Germinal center (tissue), 1 donor: ENCODE measurements at regions not wholly inside any gene's neighbourhood (a gene's known extent, or its start where the extent isn't known, plus 50 kb on each side); places are given as distances from the start of the nearest gene placed in this dataset.
"Not testable (repeated sequence)": the region's sequence is repeated elsewhere in the genome, so short reads cannot be mapped to it uniquely, and the experiment has no call there.

Experiments
- DNase-seq: peaks from one replicate; pipeline ENCODE4 v3.0.0; 2012; ENCODE audit warnings: mixed read lengths, low spot score

DNA sequence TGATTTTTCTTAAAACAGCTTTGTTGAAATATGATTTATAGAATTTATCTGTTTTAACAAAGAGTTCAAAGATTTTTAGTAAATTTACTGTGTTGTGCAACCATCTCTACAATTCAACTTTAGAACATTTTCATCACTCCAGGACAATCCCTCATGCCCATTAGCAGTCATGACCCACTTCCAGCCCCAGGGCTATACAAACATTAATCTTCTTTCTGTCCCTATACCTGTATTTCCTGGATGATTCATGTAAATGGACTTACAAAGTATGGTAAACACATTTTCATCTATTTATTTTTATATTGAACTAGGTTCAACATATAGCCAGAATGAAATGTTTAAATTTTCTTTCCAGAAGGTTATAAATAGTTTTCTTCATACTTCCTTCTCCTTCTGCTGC lies 127.8 kb upstream of the CCDC180 start:
- DNase-seq: no peak

DNA sequence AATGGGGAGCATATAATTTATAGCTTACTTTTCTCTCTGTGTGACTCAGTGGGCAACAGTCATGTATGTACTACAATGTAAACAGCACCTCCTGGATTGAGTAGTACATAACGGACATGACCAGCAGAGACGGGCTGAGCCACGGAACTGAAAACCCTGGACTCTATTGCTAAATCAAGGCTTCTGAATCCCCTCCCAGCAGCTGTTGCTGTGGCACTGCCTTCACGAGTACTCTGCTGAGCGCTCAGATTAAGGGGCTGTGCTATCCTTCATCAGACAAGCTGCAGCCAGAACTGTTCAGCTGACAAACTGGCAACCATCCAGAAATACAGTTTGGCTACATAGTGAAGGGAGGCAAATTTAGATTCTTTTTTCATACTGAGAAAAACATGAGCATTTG lies 131.3 kb upstream of the CCDC180 start:
- DNase-seq: no peak

- DNase-seq: not testable (repeated sequence)
Measured at GRCh38 chr9:97168174-97168573, 129.2 kb upstream of the CTSV start.

DNA sequence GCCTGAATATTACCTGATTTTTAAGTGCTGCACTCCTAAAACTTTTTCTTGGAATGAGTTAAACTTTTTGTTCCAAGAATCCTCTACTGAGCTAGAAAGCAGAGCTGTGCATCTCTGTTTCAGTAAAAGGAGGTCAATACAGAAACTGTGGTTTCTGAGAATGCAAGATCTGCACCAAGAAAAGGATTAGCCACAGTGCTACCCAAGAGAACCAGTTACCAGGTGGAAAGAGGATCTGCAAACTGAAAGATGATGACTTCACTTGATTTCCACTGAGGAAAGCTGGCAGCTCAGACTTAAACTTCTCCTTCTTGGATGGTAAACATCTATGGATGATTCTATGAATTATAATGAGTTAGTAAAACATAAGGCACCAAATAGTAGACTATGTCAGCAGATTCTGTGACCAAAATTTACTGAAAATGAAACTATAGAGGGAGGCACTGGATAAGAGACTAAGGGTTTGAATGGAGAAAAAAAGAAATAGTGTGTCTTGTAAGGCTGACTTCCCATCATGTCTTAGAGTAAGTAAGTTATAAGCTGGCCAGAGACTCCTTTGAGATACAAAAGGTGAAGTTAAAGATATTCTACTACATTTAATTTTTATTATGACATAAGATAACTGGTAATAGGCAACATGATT lies 127.7 kb upstream of the CTSV start:
- DNase-seq: not testable (repeated sequence)

DNA sequence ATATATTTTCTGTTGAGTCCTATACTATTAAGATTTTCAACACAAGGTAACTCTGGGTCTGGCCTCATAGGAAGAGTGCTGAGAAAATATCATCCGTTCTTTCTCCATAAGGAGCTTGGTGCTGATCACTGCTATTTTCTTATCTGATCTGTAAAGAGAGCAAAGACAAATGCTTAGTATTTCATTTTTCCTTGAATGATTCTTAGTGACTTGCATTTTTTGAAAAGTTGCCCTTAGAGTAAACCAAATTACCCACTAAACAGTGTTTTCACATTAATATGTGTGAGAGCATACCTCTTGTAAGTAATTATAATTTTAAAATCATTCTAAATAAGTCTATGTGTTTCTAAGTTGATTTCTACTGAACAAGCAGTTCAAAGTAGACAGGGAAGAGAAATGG lies 121.3 kb upstream of the CTSV start:
- DNase-seq: no peak

DNA sequence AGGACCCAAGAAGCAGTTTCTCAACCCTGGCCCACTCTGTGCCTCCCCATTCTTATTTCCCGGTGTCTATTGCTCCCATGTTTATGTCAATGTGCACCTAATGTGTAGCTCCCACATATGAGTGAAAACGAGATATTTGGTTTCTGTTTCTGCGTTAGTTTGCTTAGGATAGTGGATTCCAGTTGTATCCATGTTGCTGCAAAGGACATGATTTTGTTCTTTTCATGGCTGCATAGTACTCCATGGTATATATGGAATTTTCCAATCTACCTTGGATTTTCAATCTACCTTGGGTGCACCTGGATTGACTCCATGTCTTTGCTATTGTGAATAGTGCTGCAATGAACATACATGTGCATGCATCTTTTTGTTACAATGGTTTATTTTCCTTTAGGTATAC lies 119.8 kb upstream of the CTSV start:
- not testable (repeated sequence) for DNase-seq

GRCh38 chr9:97155441-97155840 lies 116.5 kb upstream of the CTSV start:
- not testable (repeated sequence) for DNase-seq

- DNase-seq: no peak
Measured at GRCh38 chr9:97153967-97154366, 115.0 kb upstream of the CTSV start.

DNA sequence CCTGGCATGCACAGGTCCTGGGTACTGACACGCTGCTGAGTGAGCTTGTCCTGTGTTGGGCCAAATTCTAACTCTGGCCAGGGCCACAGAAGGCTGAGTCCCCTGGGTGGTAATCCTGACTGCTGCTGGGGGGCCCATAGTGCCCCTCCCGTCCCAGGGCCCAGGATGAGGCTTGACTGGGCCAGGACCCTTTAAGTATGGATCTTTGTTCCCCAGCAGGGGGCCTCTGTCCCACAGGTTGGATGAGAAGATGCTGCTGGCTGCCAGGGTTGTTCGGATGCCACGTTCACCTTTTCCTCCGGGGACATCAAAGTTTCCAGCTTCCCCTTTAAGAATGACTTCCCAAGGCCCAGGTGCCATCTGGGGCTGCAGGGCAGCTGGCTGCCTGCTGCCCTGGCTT lies 114.2 kb upstream of the CTSV start:
- DNase-seq: not testable (repeated sequence)

DNA sequence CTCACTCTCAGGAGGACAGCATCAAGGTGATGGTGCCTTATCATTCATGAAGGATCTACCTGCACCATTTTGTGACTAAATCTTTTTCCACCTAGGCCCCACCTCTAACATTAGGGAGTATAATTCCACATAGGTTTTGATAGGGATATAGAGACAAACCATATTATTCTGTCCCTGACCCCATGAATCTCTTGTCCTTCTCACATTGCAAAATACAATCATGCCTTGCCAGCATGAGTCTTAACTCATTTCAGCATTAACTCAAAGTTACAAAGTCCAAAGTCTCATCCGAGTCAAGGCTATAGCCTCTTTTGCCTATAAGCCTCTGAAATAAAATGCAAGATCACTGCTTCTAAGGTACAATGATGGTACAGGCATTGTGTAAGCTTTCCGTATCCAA lies 111.5 kb upstream of the CTSV start:
- not testable (repeated sequence) for DNase-seq

GRCh38 chr9:97148428-97148827 lies 109.5 kb upstream of the CTSV start:
- not testable (repeated sequence) for DNase-seq

- DNase-seq: not testable (repeated sequence)
Measured at GRCh38 chr9:97145680-97146079, 106.7 kb upstream of the CTSV start.

DNA sequence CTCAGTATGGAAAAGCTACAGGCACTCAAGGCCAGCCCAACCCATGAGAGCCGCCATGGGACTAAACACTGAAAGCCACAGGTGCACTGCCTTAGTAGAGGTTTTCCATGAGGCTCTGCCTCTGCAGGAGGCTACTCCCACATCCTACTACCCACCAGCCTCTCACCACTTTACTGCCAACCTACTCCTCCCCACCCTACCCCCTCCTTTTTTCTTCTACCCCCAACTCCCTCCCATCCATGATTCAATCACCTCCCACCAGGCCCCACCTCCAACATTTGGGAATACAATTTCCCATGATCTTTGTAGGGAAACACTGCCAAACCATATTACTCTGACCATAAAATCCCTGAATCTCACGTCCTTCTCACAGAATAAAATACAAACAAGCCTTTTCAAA lies 101.6 kb upstream of the CTSV start:
- no peak for DNase-seq

- no peak for DNase-seq
Measured at GRCh38 chr9:97136421-97136820, 97.5 kb upstream of the CTSV start.

GRCh38 chr9:97133966-97134365 lies 95.0 kb upstream of the CTSV start:
- DNase-seq: not testable (repeated sequence)

- no peak for DNase-seq
Measured at GRCh38 chr9:97132865-97133264, 93.9 kb upstream of the CTSV start.

DNA sequence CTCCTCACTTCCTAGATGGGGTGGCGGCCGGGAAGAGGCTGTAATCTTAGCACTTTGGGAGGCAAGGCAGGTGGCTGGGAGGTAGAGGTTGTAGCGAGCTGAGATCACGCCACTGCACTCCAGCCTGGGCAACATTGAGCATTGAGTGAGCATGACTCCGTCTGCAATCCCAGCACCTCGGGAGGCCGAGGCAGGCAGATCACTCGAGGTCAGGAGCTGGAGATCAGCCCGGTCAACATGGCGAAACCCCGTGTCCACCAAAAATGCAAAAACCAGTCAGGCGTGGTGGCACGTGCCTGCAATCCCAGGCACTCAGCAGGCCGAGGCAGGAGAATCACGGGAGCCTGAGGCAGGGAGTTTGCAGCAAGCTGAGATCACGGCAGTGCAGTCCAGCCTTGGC lies 91.9 kb upstream of the CTSV start:
- DNase-seq: not testable (repeated sequence)

GRCh38 chr9:97130387-97130786 lies 91.4 kb upstream of the CTSV start:
- not testable (repeated sequence) for DNase-seq

GRCh38 chr9:97128919-97129318 lies 90.0 kb upstream of the CTSV start:
- DNase-seq: no peak

DNA sequence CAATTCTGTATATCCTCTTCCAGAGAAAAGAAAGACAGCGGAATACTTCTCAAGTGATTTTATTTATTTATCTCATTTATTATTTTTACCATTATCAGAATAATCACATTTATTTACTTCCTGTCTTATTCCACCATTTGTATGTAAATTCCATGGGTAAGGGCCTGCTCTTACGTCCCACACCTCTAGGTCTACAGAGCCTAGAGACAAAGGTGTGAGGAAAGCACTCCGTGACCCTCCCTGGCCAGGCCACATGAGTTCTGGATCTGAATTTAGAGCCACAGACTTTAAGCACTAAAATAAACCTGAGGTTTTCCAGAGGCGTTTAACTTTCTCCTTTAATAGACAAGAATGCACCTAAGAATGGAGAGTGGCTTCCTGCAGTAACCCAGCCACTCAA lies 85.3 kb upstream of the CTSV start:
- no peak for DNase-seq

- DNase-seq: no peak
Measured at GRCh38 chr9:97110696-97111095, 71.8 kb upstream of the CTSV start.

DNA sequence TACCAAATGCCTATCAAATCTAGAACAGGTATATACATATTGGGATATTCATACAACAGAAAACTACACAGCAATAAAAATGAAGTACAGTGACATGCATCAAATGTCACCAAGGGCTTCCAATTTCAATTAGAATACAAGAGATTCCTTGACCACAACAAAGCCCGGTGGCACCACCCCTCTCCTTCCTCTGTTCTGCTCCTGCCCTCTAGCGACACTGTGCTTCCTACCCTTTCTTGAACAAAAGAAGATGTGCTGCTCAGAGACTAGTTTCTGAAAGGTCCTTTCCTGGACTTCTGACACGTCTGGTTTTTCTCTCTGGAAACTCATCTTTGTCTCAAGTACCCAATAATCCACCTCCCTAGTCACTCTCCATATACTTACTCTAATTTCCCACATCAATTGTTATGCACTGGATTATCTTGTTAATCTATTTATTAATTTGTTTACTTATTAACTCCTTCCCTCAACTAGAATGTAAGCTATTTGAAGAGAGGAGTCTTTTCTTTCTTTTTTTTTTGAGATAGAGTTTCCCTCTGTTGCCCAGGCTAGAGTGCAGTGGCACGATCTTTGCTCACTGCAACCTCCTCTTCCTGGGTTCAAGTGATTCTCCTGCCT lies 70.4 kb upstream of the CTSV start:
- no peak for DNase-seq

- not testable (repeated sequence) for DNase-seq
Measured at GRCh38 chr9:97105220-97105619, 66.3 kb upstream of the CTSV start.
